GM12878 (cell line): ENCODE measurements at regions not wholly inside any gene's neighbourhood (a gene's known extent, or its start where the extent isn't known, plus 50 kb on each side); places are given as distances from the start of the nearest gene placed in this dataset.

Source experiments
- ATAC-seq: fragments of 200-7000 bp; cut with Tn5 transposase; 3 replicates; pipeline ENCODE4 v1.9.1; 2020; ENCODE audit warnings: mild to moderate bottlenecking, moderate library complexity
- BruUV-seq: library from RNA; stranded (reverse); fragments of 400-500 nt; replicated peaks from 2 replicates; lab custom pipeline; 2021; lab: Mats Ljungman, UMichigan
- CTCF ChIA-PET: fragments of 300-600 bp; sonication (Branson Sonifier 250); formaldehyde crosslinking; extraction: SDS; loops from one replicate; lab custom pipeline; 2021; ENCODE audit warnings: inconsistent platforms; lab: Yijun Ruan, JAX
- POLR2A ChIA-PET: fragments of 350-600 bp; formaldehyde crosslinking; extraction: SDS; loops from one replicate; lab custom pipeline; 2021; ENCODE audit warnings: inconsistent platforms; lab: Charles Lee
- RAD21 ChIA-PET: fragments of 300-600 bp; sonication (Branson Sonifier 250); formaldehyde crosslinking; loops from one replicate; lab custom pipeline; 2023; ENCODE audit warnings: antibody characterized with exemption; ENCODE audit not compliant: unreplicated experiment; lab: Charles Lee
- SMC1A ChIA-PET: fragments of 300-600 bp; sonication (Branson Sonifier 250); formaldehyde crosslinking; loops from one replicate; lab custom pipeline; 2023; ENCODE audit not compliant: unreplicated experiment, uncharacterized antibody; lab: Charles Lee
- DNase-seq: peaks from one replicate; pipeline ENCODE4 v3.0.0-alpha.2; 2011; ENCODE audit warnings: low read depth, low spot score
- FAIRE-seq: peaks from 3 replicates; lab custom pipeline; 2011; peaks lifted over from hg19 to GRCh38; lab: Jason Lieb, UNC
- H2AFZ ChIP-seq: 2 replicates; pipeline ENCODE4 v1.6.0; 2011; ENCODE audit warnings: low read depth, low read length, control low read depth; ENCODE audit not compliant: control insufficient read depth
- H3K27ac ChIP-seq: 2 replicates; pipeline ENCODE4 v1.5.1; 2011; ENCODE audit warnings: control low read depth; ENCODE audit not compliant: control insufficient read depth, insufficient read depth
- H3K27me3 ChIP-seq, 2 experiments: replicated peaks in 1 of 2; 2 replicates each; pipeline versions ENCODE4 v1.6.0 to v1.6.1; 2011; ENCODE audit warnings: low read length in 1 of 2; ENCODE audit not compliant: control insufficient read depth in 2 of 2, insufficient read depth in 2 of 2
- H3K36me3 ChIP-seq, 2 experiments: 2 replicates each; pipeline ENCODE4 v1.5.1; 2011; ENCODE audit warnings: low read length in 1 of 2; ENCODE audit not compliant: control insufficient read depth in 2 of 2, insufficient read depth in 2 of 2
- H3K4me1 ChIP-seq: 2 replicates; pipeline ENCODE4 v1.6.1; 2011; ENCODE audit warnings: mild to moderate bottlenecking, low read length, moderate library complexity, mixed read lengths; ENCODE audit not compliant: control insufficient read depth, insufficient read depth
- H3K4me2 ChIP-seq: 2 replicates; pipeline ENCODE4 v1.6.0; 2011; ENCODE audit warnings: control low read depth; ENCODE audit not compliant: control insufficient read depth, insufficient read depth
- H3K4me3 ChIP-seq: fragments of 200-600 bp; sonication (generic); 2 replicates; pipeline ENCODE4 v1.5.1; 2016
- H3K79me2 ChIP-seq: 2 replicates; pipeline ENCODE4 v1.6.0; 2011; ENCODE audit warnings: low read length; ENCODE audit not compliant: control insufficient read depth, insufficient read depth
- H3K9ac ChIP-seq: 2 replicates; pipeline ENCODE4 v1.8.0; 2011; ENCODE audit warnings: low read length, control low read depth, mixed read lengths; ENCODE audit not compliant: control insufficient read depth, insufficient read depth
- H3K9me3 ChIP-seq: replicated peaks from 3 replicates; pipeline ENCODE4 v1.5.1; 2011; ENCODE audit warnings: mild to moderate bottlenecking, low read length; ENCODE audit not compliant: control insufficient read depth, insufficient read depth
- H4K20me1 ChIP-seq: 2 replicates; pipeline ENCODE4 v1.6.0; 2011; ENCODE audit not compliant: control insufficient read depth, insufficient read depth
- BCL11A ChIP-seq: IDR thresholded peaks from 2 replicates; pipeline ENCODE4 v1.6.1; 2011; ENCODE audit warnings: low read depth, low read length
- CEBPB ChIP-seq, 2 experiments: fragments of 150-350 bp in 1 of 2; IDR thresholded peaks; 2 replicates each; pipeline ENCODE4 v1.6.1; 2012 to 2014; ENCODE audit warnings: low read depth in 2 of 2, low read length in 2 of 2, borderline replicate concordance in 1 of 2, inconsistent platforms in 1 of 2
- CTCF ChIP-seq, 3 experiments: IDR thresholded peaks in 2 of 3; conservative IDR thresholded peaks in 1 of 3; 2 replicates each; pipeline ENCODE4 v1.5.1; 2011; ENCODE audit warnings: low read depth in 3 of 3, low read length in 3 of 3, mild to moderate bottlenecking in 3 of 3, control low read depth in 2 of 3, moderate library complexity in 2 of 3, inconsistent platforms in 1 of 3, mixed read lengths in 1 of 3; ENCODE audit not compliant: control insufficient read depth in 2 of 3, insufficient read depth in 1 of 3; ENCODE audit errors: extremely low read depth in 1 of 3
- CUX1 ChIP-seq: IDR thresholded peaks from 2 replicates; pipeline ENCODE4 v1.6.1; 2012; ENCODE audit warnings: improper control_type of control experiment, low read depth, low read length; ENCODE audit not compliant: insufficient replicate concordance
- EP300 ChIP-seq, 2 experiments: fragments of 150-350 bp in 1 of 2; IDR thresholded peaks; 2 replicates each; pipeline ENCODE4 v1.6.1; 2011 to 2012; ENCODE audit warnings: low read depth in 2 of 2, low read length in 2 of 2, borderline replicate concordance in 1 of 2, improper control_type of control experiment in 1 of 2, inconsistent platforms in 1 of 2; ENCODE audit not compliant: control insufficient read depth in 1 of 2
- ETV6 ChIP-seq, 2 experiments: fragments of 450-650 bp in 1 of 2; IDR thresholded peaks in 1 of 2; conservative IDR thresholded peaks in 1 of 2; 2 replicates each; pipeline ENCODE4 v1.6.1; 2014; ENCODE audit warnings: antibody characterized with exemption in 1 of 2, borderline replicate concordance in 1 of 2, low read depth in 1 of 2, mild to moderate bottlenecking in 1 of 2, moderate library complexity in 1 of 2
- HDGF ChIP-seq: fragments of 450-650 bp; IDR thresholded peaks from 2 replicates; pipeline ENCODE4 v1.6.1; 2016; ENCODE audit warnings: antibody characterized with exemption
- NFXL1 ChIP-seq: fragments of 450-650 bp; IDR thresholded peaks from 2 replicates; pipeline ENCODE4 v1.6.1; 2017; ENCODE audit warnings: antibody characterized with exemption, mild to moderate bottlenecking, borderline replicate concordance
- NFYB ChIP-seq: IDR thresholded peaks from 2 replicates; pipeline ENCODE4 v1.6.1; 2011; ENCODE audit warnings: low read depth, mild to moderate bottlenecking, low read length, improper control_type of control experiment, moderate library complexity; ENCODE audit not compliant: insufficient read depth
- RAD21 ChIP-seq: IDR thresholded peaks from 2 replicates; pipeline ENCODE4 v1.6.1; 2011; ENCODE audit warnings: mild to moderate bottlenecking, low read depth, low read length, moderate library complexity; ENCODE audit not compliant: insufficient read depth
- SMAD1 ChIP-seq: fragments of 450-650 bp; IDR thresholded peaks from 2 replicates; pipeline ENCODE4 v1.6.1; 2018; ENCODE audit warnings: mild to moderate bottlenecking, low read depth; ENCODE audit not compliant: partially characterized antibody
- SREBF1 ChIP-seq: IDR thresholded peaks from 2 replicates; pipeline ENCODE4 v1.6.1; 2012; ENCODE audit warnings: mild to moderate bottlenecking, low read length
- ZBTB4 ChIP-seq: fragments of 450-650 bp; formaldehyde crosslinking; IDR thresholded peaks from 2 replicates; pipeline ENCODE4 v1.4.0; 2022; ENCODE audit warnings: mild to moderate bottlenecking, moderate library complexity
- ZZZ3 ChIP-seq: IDR thresholded peaks from 2 replicates; pipeline ENCODE4 v1.6.1; 2011; ENCODE audit warnings: low read depth; ENCODE audit not compliant: control insufficient read depth, insufficient read length
- WGBS: methylation state at CpG from one replicate; pipeline ENCODE4 v1.1.6; 2016; ENCODE audit warnings: low lambda C conversion rate; ENCODE audit not compliant: insufficient replicate concordance, insufficient coverage; ENCODE audit errors: missing lambda C conversion rate; 5-methylcytosine and 5-hydroxymethylcytosine counted together
- in situ Hi-C: fragments of 300-500 bp; cut with MboI; formaldehyde crosslinking; loops from 9 replicates; pipeline ENCODE4 v1.14.3; 2018; ENCODE audit warnings: mixed read lengths
- intact Hi-C: fragments of 100-400 bp; cut with micrococcal nuclease; formaldehyde crosslinking; loops from one replicate; pipeline ENCODE4 v1.14.2; 2022; ENCODE audit not compliant: unreplicated experiment

GRCh38 chr11:69229511-69229910 is 64.4 kb upstream of the MYEOV start:
- DNase-seq (no peak), ATAC-seq (no peak), FAIRE-seq (no peak)
- intact Hi-C loops, result no loop called here
- in situ Hi-C loops, result no loop called here
- Histone ChIP-seq H2AFZ (no peak overlapping the region), H3K27me3 (no peaks in the 10 kb centered on the region), H3K27ac (no peak overlapping the region), H3K79me2 (no peaks in the 10 kb centered on the region), H3K9me3 (peaks cover 3% of the 10 kb centered on the region; the same call in 2 of the 3 replicates), H3K4me1 (no peaks in the 10 kb centered on the region), H3K4me2 (no peak overlapping the region), H4K20me1 (no peaks in the 10 kb centered on the region), H3K9ac (no peak overlapping the region), H3K4me3 (no peak overlapping the region), H3K36me3 (no peaks in the 10 kb centered on the region)
- ChIA-PET CTCF (no interaction called here), RAD21 (no interaction called here), SMC1A (no interaction called here), POLR2A (interaction anchor here (0.5 kb wide), 1 partner anchor 260 kb away, joined by 5 read pairs; no protein-coding TSS in a partner anchor)
- WGBS, result 28% methylated on average over 4 of the region's 4 CpGs
- no TSS peak for BruUV-seq
- no peak for TF ChIP-seq ZZZ3
- no peak for TF ChIP-seq CEBPB (IDR thresholded peaks at IDR 0.05; ENCODE audit: borderline replicate concordance in 1 of 2, low read depth in 2 of 2, low read length in 2 of 2)
- no peak for TF ChIP-seq RAD21
- TF ChIP-seq CUX1, result no peak
- no peak for TF ChIP-seq HDGF
- TF ChIP-seq SREBF1, result no peak
- no peak for TF ChIP-seq NFXL1
- TF ChIP-seq EP300 (IDR thresholded peaks at IDR 0.05; ENCODE audit: borderline replicate concordance in 1 of 2, control insufficient read depth in 1 of 2, low read depth in 2 of 2, low read length in 2 of 2), result no peak
- no peak for TF ChIP-seq ZBTB4 (CRISPR knock-in tag)
- TF ChIP-seq NFYB, result no peak
- no peak for TF ChIP-seq ETV6 (conservative IDR thresholded peaks at IDR 0.05 in 1 of 2, IDR thresholded peaks at IDR 0.05 in 1 of 2; ENCODE audit: borderline replicate concordance in 1 of 2, low read depth in 1 of 2)
- TF ChIP-seq BCL11A, result no peak
- no peak for TF ChIP-seq CTCF (IDR thresholded peaks at IDR 0.05 in 2 of 3, conservative IDR thresholded peaks at IDR 0.05 in 1 of 3; ENCODE audit: control insufficient read depth in 2 of 3, extremely low read depth in 1 of 3, insufficient read depth in 1 of 3, low read depth in 3 of 3, low read length in 3 of 3)
- TF ChIP-seq SMAD1, result no peak
